ENCODE measurements at regions not wholly inside any gene's neighbourhood (a gene's known extent, or its start where the extent isn't known, plus 50 kb on each side); places are given as distances from the start of the nearest gene placed in this dataset.

DNA sequence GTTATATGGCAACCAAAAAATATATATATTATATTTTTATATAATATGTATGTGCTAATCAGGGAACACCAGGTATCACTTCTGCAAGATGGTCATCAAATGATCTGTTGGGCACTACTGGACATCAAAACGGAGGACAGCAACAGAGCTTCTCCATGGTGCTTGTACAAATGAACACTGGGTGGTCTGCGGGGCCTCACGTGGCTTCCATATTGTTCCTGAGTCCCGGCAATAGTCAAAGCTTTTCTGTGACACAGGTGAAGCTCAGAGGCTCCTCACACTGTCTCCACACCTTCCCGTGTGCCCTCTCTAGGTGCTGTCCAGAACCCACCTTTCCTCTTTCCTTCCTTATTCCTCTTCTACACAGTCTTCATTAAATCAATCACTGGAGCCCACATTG lies 149.9 kb upstream of the PIRT start:
- TF ChIP-seq CTCF (IDR thresholded peaks at IDR 0.05): no peak
- no peak for TF ChIP-seq POLR2A (IDR thresholded peaks at IDR 0.05)

Measured in right lobe of liver (tissue), 4 donors.